ENCODE measurements at regions not wholly inside any gene's neighbourhood (a gene's known extent, or its start where the extent isn't known, plus 50 kb on each side); places are given as distances from the start of the nearest gene placed in this dataset.

GRCh38 chr10:131421381-131421780 is 109.9 kb upstream of the TCERG1L start:
- no peak for TF ChIP-seq CTCF (IDR thresholded peaks at IDR 0.05; ENCODE audit: insufficient read depth, low read length, poor library complexity, severe bottlenecking)
- no peak for DNase-seq (ENCODE audit: low read depth)

GRCh38 chr10:131422731-131423130 is 111.2 kb upstream of the TCERG1L start:
- no peak for TF ChIP-seq CTCF (IDR thresholded peaks at IDR 0.05; ENCODE audit: insufficient read depth, low read length, poor library complexity, severe bottlenecking)
- DNase-seq (ENCODE audit: low read depth), result no peak
- no peaks in the 10 kb centered on the region for H3K36me3 ChIP-seq (ENCODE audit: control insufficient read depth, insufficient read depth, low read length)
- no peak overlapping the region for H3K4me3 ChIP-seq (ENCODE audit: low read depth, low read length)
- H3K27me3 ChIP-seq (ENCODE audit: control insufficient read depth, insufficient read depth, low read length), result no peaks in the 10 kb centered on the region

More at GRCh38 chr10:131421381-131421780, 109.9 kb upstream of the TCERG1L start:
- Histone ChIP-seq H3K27me3 (ENCODE audit: control insufficient read depth, insufficient read depth, low read length) (no peaks in the 10 kb centered on the region), H3K36me3 (ENCODE audit: control insufficient read depth, insufficient read depth, low read length) (no peaks in the 10 kb centered on the region), H3K4me3 (ENCODE audit: low read depth, low read length) (no peak overlapping the region)

- no peak for DNase-seq (ENCODE audit: low read depth)
- H3K27me3 ChIP-seq (ENCODE audit: control insufficient read depth, insufficient read depth, low read length), result no peaks in the 10 kb centered on the region
- H3K4me3 ChIP-seq (ENCODE audit: low read depth, low read length), result no peak overlapping the region
- H3K36me3 ChIP-seq (ENCODE audit: control insufficient read depth, insufficient read depth, low read length), result no peaks in the 10 kb centered on the region
- no peak for TF ChIP-seq CTCF (IDR thresholded peaks at IDR 0.05; ENCODE audit: insufficient read depth, low read length, poor library complexity, severe bottlenecking)
These were observed 112.5 kb upstream of the TCERG1L start for GRCh38 chr10:131424053-131424452.

GRCh38 chr10:131424836-131425491 is 113.4 kb upstream of the TCERG1L start:
- Histone ChIP-seq H3K36me3 (ENCODE audit: control insufficient read depth, insufficient read depth, low read length) (no peaks in the 10 kb centered on the region), H3K27me3 (ENCODE audit: control insufficient read depth, insufficient read depth, low read length) (no peaks in the 10 kb centered on the region), H3K4me3 (ENCODE audit: low read depth, low read length) (no peak overlapping the region)
- no peak for TF ChIP-seq CTCF (IDR thresholded peaks at IDR 0.05; ENCODE audit: insufficient read depth, low read length, poor library complexity, severe bottlenecking)
- no peak for DNase-seq (ENCODE audit: low read depth)

GRCh38 chr10:131425752-131426533 is 114.4 kb upstream of the TCERG1L start:
- no peak for TF ChIP-seq CTCF (IDR thresholded peaks at IDR 0.05; ENCODE audit: insufficient read depth, low read length, poor library complexity, severe bottlenecking)
- H3K36me3 ChIP-seq (ENCODE audit: control insufficient read depth, insufficient read depth, low read length), result no peaks in the 10 kb centered on the region

More at GRCh38 chr10:131425752-131426533, 114.4 kb upstream of the TCERG1L start:
- H3K4me3 ChIP-seq (ENCODE audit: low read depth, low read length), result no peak overlapping the region
- H3K27me3 ChIP-seq (ENCODE audit: control insufficient read depth, insufficient read depth, low read length), result no peaks in the 10 kb centered on the region
- no peak for DNase-seq (ENCODE audit: low read depth)

All from kidney epithelial cell (primary cell).